GM15510 (cell line): ENCODE measurements at regions not wholly inside any gene's neighbourhood (a gene's known extent, or its start where the extent isn't known, plus 50 kb on each side); places are given as distances from the start of the nearest gene placed in this dataset.

Source experiments
- POLR2A ChIP-seq: IDR thresholded peaks from 3 replicates; pipeline ENCODE4 v1.6.1; 2011; ENCODE audit warnings: borderline replicate concordance; ENCODE audit not compliant: insufficient read length; ENCODE audit errors: extremely low read depth

DNA sequence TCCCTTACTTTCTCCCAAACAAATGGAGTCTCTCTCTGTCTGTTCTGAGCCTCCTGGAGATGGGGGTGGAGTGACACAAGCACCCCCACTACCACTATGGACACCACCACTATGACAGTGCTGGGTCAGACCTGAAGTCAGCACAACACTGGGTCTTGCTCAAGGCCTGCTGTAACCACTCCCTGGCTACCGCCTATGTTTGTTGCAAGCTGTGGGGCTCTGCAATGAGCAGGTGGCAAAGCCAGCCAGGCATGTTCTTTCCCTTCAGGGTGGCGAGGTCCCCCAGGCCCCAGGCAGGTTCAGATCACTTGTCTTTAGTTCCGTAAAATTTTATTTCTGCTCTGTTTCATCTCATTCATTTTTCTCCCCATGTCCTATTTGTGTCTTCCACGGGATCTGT is 349.8 kb downstream of the TMEM121 start:
- TF ChIP-seq POLR2A = no peak

DNA sequence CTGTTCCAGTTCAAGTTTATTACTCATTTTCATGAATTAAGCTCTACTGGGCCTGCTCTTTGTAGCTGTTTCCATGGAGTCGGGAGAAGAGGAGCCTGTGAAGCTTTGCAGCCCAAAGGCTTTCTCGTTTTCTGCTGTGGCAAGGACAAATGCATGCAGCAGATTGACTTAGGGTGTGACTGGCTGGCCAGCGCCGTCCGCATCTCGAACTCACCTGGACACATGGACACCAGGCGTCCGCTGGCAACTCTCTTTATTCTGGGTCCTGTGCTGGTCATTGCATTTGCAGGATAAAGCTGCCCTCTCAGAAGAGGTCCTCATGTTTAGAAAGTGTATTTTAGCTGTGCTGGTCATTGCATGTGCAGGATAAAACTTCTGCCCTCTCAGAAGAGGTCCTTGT is 350.4 kb downstream of the TMEM121 start:
- no peak for TF ChIP-seq POLR2A

DNA sequence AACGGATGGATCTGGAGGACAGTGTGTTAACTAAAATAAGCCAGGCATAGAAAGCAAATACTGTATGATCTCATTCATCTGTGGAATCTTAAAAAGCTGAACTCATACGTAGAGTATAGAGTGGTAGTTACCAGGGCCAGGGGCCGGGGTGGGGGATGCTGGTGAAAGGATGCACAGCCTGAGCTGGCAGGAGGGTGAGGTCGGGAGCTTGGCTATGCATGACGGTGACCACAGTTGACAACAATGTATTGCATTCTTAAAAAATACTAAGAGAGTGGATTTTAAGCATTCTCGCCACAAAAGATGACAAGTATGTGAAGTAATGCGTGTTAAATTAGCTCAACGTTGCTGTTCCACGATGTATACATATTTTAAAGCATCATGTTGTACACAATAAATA is 351.3 kb downstream of the TMEM121 start:
- TF ChIP-seq POLR2A = no peak

DNA sequence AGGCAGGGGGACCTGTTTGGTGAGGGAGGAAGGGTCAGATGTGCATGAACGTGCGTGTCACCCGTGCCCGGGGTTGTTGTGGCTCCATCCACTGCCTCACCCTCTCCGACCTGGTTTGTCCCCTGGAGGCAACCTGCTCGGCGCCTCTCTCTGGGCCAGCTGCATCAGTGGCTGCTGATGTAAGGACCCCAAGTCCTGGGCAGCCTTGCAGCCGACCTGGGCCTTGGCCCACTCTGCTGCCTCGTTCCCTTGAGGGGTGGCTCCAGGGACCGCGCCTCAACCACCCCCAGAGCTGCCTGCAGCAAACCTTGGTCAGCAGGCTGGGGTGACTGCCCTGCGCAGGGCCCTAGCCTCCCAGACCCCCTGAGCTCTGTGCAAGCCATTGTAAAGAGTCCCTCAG is 351.7 kb downstream of the TMEM121 start:
- no peak for TF ChIP-seq POLR2A

DNA sequence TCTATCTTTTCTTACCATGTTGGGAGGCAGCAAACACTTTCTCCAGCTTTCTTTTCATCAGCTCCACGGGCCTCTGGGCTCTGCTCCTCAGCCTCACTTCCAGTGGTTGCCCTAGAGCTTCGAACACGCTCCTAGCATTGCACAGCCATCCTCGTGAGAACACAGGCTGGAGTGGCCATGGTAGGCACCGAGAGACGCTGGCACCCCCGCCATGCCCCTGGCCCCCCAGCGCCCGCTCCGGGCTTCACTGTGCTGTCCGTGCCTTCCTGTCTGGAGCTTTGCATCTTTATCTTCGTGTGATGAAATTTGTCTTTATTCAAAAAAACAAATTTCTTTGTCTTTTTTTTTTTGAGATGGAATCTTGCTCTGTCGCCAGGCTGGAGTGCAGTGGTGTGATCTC is 352.2 kb downstream of the TMEM121 start:
- TF ChIP-seq POLR2A = no peak

DNA sequence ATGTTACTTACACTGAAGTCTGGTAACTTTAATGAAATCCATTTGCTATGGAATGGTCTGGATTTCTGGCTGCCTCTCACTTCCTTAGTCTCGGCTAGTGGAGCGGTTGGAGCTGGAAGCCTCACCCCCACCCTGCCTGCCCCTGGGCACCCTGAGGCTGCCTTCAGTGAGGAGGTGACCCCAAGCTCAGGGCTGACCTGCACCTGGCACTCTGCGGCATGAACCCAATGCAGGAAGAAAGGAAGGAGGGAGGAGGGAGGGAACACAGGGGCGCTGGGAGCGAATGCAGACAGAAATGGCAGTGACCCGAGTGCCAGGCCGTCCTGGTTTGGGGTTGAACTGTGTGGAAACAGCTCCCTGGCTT is 353.1 kb downstream of the TMEM121 start:
- no peak for TF ChIP-seq POLR2A

DNA sequence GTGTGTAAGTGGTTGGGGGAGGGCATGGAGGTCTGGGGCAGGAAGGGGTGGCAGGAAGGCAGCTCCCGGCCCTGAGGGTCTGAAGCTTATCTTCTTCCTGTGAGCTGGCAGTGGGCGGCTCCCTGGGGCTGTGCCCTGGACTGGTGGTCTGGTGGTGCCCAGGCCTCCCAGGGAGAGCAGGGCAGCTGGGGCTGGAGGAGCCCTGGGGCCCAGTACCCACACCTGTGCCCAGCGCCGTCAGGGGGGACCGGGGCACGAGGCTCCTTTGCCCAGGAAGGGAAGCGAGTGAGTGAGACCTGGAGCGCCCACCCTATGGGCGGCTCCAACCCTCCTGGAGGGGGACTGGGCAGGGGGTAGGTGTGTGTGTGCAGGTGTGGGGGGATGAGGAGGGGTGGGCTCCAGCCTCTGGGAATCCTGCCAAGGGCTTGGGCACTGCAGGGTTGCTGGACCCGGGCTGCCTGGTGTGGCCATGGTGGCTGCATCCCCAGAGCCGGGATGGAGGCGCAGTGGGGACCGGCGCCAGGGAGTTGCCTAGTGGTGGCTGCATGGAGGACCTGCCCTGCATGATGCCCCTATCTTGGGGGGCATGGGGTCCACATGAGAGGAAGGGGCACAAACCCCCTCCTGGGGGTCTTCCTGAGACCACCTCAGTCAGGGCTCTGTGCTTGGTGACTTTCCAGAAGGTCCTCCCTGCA is 353.6 kb downstream of the TMEM121 start:
- no peak for TF ChIP-seq POLR2A

DNA sequence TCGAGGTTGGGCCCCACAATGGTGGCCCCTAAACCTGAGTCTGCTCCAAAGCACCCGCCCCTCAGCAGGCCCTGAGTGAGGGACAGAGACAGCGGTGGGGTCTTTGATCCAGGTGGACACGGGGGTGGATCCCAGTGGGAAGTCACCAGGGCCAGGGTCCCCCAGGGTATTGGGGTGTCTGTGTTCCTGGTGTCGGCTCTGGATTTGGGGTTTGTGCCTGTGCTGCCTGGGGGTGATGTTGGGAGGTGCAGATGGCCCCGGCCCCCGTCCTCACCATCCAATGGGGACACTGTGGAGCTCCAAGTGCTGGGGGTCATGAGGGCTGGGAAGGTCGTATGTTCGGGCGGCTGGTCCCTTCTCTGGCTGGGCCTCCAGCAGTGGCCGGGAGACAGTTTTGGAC is 354.2 kb downstream of the TMEM121 start:
- no peak for TF ChIP-seq POLR2A

DNA sequence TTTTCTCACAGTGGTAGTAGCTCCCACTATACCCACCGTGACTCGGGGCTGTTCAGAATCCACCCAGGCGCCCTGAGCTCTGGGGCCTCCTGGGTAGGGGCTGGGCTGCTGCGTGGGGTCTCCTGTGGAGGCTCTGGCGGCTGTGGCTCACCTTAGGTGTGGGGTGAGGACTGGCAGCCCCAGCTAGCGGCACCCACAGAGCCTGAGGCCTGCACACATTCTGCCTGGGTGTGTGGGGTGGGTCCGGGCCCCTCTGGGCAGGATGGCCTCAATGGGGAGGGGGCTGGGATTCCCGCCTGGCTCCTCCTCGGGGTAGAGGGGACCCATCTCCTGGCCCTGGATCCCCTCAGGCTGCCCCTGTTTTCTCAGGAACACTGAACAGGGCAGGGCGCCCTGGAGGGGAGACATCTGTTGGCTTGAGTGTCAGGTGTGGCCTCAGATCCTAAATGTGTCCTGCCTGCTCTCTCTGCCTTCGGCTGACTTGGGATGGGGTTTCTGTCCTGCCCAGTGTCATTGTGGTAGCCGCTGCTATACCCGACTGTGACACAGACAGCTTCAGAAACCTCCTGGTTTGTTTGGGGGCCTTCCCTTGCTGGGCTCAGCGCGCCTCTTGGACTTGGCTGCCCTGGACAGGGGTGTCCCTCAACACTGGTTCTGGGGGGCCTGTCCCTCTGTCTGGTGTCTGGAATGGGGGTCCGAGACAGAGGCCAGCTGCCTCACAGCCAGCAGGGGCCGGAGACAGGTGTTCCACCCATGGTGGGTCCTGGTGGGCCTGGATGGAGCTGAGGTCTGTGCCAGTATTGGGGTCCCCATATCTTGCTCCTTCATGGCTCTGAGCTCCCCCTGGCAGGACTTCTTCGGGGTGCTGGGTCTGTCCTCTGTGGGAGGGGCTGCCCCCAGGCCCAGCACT is 354.9 kb downstream of the TMEM121 start:
- no peak for TF ChIP-seq POLR2A

DNA sequence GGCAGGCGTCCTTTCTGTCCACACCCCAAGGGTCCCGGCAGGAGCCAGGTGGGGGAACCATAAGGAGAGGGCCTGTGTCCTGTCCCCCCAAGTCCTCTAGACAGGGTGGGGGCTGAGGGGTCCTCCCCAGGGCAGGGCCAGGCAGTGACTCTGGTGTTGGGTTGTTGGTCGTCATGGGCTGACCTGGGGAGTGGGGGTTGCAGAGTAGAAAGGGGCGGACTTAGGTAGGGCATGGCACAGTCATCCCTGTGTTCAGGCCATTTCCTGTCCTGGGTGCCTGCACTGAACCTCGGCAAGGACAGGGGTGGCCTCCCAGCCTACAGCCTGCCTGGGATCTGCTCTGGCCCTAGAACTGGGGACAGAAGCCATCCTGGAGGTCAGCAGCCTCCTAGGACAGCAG is 356.2 kb downstream of the TMEM121 start:
- TF ChIP-seq POLR2A = no peak

DNA sequence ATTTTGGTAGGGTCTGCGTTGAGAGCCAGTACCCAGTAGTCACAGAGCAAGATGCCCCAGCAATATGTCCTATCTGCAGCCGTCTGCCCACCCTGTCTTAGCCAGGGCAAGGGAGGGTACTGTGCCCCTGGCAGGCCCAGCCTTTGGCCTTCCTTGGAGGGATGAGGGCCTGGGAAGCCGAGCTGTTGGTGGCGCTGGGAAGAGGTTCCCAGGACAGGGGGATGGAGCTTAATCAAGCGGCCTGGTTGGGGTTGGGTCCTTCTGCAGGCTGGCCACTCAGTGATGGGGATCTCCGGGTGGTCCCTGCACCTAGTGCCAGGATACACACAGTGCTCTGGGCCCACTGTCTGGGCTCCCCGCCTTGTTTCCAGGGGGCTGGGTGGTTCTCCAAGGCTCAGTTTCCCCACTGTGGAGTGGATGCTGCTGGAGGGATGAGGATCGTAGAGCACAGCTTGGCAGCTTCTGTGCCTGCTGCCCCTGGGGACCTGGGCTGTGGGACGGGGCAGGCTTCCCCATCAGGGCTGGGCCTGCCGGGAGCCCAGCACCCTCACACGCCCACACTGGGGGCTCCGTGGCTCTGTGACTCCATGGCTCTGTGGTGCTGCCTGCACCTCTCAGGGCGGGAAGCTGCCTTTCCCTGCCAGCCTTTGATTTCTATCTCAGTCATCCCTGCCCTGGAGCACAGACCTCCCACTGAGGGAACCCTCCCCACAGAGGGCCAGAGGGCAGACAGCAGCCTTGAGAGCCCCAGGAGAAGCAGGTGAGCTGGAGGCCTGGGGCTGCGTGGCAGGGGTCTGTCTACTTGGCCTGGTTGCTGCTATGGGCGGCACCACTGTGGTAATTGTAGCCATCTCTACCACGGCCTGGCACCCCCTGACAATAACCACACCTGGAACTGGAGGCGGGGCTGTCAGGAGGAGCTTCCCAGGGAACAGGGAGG is 357.0 kb downstream of the TMEM121 start:
- no peak for TF ChIP-seq POLR2A

DNA sequence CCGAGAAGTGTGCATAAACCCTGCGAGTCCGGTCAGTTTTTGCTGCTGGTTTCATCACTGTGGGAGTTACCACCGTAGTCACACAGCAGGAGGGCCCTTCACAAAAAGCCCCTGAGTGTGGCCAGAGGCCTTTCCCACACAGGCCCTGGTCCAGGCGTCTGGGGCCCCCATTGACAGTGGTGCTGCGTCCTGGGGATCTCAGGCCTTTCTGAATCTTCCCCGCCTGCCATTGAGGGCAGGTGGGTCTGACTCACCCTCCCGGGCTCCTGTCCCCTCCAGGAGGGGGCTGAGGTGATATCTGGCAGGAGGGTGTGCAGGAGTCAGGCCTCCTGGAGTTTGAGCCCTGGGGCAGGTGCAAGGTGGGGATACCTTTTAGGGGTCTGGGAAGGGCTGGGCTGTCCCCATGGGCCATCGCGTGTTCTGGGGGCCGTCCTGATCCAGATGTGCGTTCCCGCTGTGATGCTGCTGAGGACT is 358.5 kb downstream of the TMEM121 start:
- no peak for TF ChIP-seq POLR2A

DNA sequence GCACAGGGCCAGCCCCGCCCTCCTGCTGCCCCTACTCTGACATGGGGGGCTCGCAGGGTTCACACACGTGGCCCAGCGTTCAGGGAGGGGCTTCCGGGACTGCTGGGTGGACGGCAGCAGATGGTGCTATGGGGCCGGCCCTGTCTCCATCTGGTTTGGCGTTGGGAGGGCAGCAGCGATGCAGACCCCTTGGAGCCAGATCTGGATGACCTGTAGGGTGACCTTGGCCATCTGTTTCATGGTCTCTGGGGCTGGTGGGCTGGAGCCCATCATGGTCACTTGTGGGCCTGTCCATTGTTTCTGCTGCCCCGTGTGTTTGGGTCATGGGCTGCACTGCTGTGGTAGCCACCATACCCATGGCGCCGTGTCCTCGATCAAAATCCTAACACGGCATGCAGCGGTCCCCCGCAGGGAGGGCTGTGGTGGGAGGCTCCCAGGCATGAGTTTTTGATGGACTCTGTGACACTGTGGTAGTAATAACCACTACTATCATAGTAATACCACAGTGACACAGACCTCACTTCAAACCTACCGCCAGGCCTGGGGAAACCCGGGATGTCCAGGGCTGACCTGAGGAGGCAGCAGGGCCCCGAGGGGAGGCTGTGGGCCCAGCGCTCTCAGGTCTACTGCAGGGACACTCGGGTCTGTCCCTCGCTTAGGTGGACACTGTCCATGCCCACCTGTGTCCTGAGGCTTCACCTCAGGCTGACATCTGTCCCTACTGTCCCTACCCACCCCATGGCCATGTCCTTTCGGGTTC is 359.4 kb downstream of the TMEM121 start:
- no peak for TF ChIP-seq POLR2A

DNA sequence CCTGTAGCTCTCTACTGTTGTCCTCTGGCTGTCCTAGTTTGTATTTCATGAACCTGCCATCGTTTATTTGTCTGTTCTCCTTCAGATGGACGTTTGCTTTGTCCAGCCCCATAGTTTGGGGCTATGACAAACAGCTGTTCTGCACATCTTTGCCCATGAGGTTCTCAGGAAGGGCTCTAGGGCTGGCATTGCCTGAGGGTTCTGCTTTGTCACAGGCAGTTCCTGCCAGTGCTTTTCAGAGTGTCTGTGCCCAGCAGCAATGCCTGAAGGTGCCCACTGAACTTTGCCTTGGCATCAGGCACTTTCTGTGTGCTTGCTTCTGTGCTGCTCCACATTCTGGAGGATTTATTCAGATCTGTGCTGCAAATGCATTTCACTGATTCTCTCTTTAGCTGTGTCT is 361.3 kb downstream of the TMEM121 start:
- no peak for TF ChIP-seq POLR2A
